OCI-LY3 (cell line): ENCODE measurements at regions not wholly inside any gene's neighbourhood (a gene's known extent, or its start where the extent isn't known, plus 50 kb on each side); places are given as distances from the start of the nearest gene placed in this dataset.

ENCODE experiments used
- CTCF ChIP-seq: fragments of 200-600, 300-600 bp; sonication (generic); IDR thresholded peaks from 2 replicates; pipeline ENCODE4 v1.5.1; 2014; ENCODE audit warnings: antibody characterized with exemption, low read length, low read depth
- EZH2phosphoT487 ChIP-seq: fragments of 200-600 bp; shearing (Covaris generic); IDR thresholded peaks from 2 replicates; pipeline ENCODE4 v1.6.1; 2018; ENCODE audit warnings: antibody characterized with exemption, mixed run types, low read depth

- peak; percentile 67 for TF ChIP-seq CTCF
- TF ChIP-seq EZH2phosphoT487 = no peak
Observed at GRCh38 chr5:4700069-4700468, 440.1 kb upstream of the ADAMTS16 start.
